ENCODE measurements at regions not wholly inside any gene's neighbourhood (a gene's known extent, or its start where the extent isn't known, plus 50 kb on each side); places are given as distances from the start of the nearest gene placed in this dataset.

GRCh38 chr4:135372131-135372530, 1170.5 kb upstream of the PABPC4L start:
- ATAC-seq: no peak

GRCh38 chr4:135371137-135371536, 1169.5 kb upstream of the PABPC4L start:
- Histone ChIP-seq H3K36me3 (no peaks in the 10 kb centered on the region), H3K4me1 (no peaks in the 10 kb centered on the region), H3K4me3 (no peak overlapping the region), H3K27me3 (no peaks in the 10 kb centered on the region), H3K27ac (no peak overlapping the region), H3K9me3 (peaks cover 0 to 2% (median 0%) of the 10 kb centered on the region in 3 donors)
- WGBS, 2 donors (ENCODE audit: low coverage in 1 of 2): 100% methylated on average over 1 of the region's 4 CpGs; no CpG with 5 or more reads in 1 of the 2 donors
- no peak for TF ChIP-seq CTCF (IDR thresholded peaks at IDR 0.05)
- no peak for TF ChIP-seq POLR2A (IDR thresholded peaks at IDR 0.05)
- no peak for ATAC-seq

More at GRCh38 chr4:135372131-135372530, 1170.5 kb upstream of the PABPC4L start:
- Histone ChIP-seq H3K36me3 (no peaks in the 10 kb centered on the region), H3K4me1 (no peaks in the 10 kb centered on the region), H3K27me3 (no peaks in the 10 kb centered on the region), H3K27ac (no peak overlapping the region), H3K4me3 (no peak overlapping the region), H3K9me3 (peaks cover 0 to 10% (median 0%) of the 10 kb centered on the region in 3 donors)
- WGBS, 2 donors (ENCODE audit: low coverage in 1 of 2): 94 to 96% methylated on average over 10 to 12 of the region's 13 CpGs
- no peak for TF ChIP-seq EP300 (IDR thresholded peaks at IDR 0.05)
- no peak for TF ChIP-seq POLR2AphosphoS5 (IDR thresholded peaks at IDR 0.05)
- no peak for TF ChIP-seq CTCF (IDR thresholded peaks at IDR 0.05)
- TF ChIP-seq POLR2A (IDR thresholded peaks at IDR 0.05): no peak

- no peak overlapping the region for H3K27ac ChIP-seq
- no peaks in the 10 kb centered on the region for H3K27me3 ChIP-seq
- ATAC-seq: no peak
- no peak overlapping the region for H3K4me3 ChIP-seq
- no peaks in the 10 kb centered on the region for H3K9me3 ChIP-seq
- TF ChIP-seq CTCF (IDR thresholded peaks at IDR 0.05) (no peak), EP300 (IDR thresholded peaks at IDR 0.05) (no peak), POLR2AphosphoS5 (IDR thresholded peaks at IDR 0.05) (no peak), POLR2A (IDR thresholded peaks at IDR 0.05) (no peak)
- H3K36me3 ChIP-seq: no peaks in the 10 kb centered on the region
- WGBS, 2 donors (ENCODE audit: low coverage in 1 of 2): 44 to 58% methylated on average over 3 of the region's 3 CpGs
- H3K4me1 ChIP-seq: no peaks in the 10 kb centered on the region
Measured at GRCh38 chr4:135368831-135369230, 1167.2 kb upstream of the PABPC4L start.

GRCh38 chr4:135365065-135365464, 1163.5 kb upstream of the PABPC4L start:
- ATAC-seq: no peak

More at GRCh38 chr4:135365065-135365464, 1163.5 kb upstream of the PABPC4L start:
- H3K27me3 ChIP-seq: no peaks in the 10 kb centered on the region
- no peaks in the 10 kb centered on the region for H3K9me3 ChIP-seq
- H3K36me3 ChIP-seq: no peaks in the 10 kb centered on the region
- TF ChIP-seq POLR2AphosphoS5 (IDR thresholded peaks at IDR 0.05) (no peak), POLR2A (IDR thresholded peaks at IDR 0.05) (no peak), EP300 (IDR thresholded peaks at IDR 0.05) (no peak), CTCF (IDR thresholded peaks at IDR 0.05) (no peak)
- 29 to 100% methylated on average over 1 of the region's 1 CpG for WGBS, 2 donors (ENCODE audit: low coverage in 1 of 2)
- H3K27ac ChIP-seq: no peak overlapping the region
- no peak overlapping the region for H3K4me3 ChIP-seq
- no peaks in the 10 kb centered on the region for H3K4me1 ChIP-seq

Measured in gastroesophageal sphincter (tissue), 4 donors.